ENCODE measurements at regions not wholly inside any gene's neighbourhood (a gene's known extent, or its start where the extent isn't known, plus 50 kb on each side); places are given as distances from the start of the nearest gene placed in this dataset.

GRCh38 chr1:239274242-239274830 is 112.0 kb upstream of the CHRM3 start:
- Histone ChIP-seq H3K9me3 (no peaks in the 10 kb centered on the region), H3K4me1 (no peaks in the 10 kb centered on the region), H3K4me3 (ENCODE audit: low read depth, low read length) (no peak overlapping the region), H3K27me3 (no peaks in the 10 kb centered on the region), H3K36me3 (no peaks in the 10 kb centered on the region)
- TF ChIP-seq CTCF (IDR thresholded peaks at IDR 0.05; ENCODE audit: low read depth, low read length): no peak
- DNase-seq: no peak

- H3K4me1 ChIP-seq: no peaks in the 10 kb centered on the region
- TF ChIP-seq CTCF (IDR thresholded peaks at IDR 0.05; ENCODE audit: low read depth, low read length): no peak
Measured at GRCh38 chr1:239270509-239270908, 115.9 kb upstream of the CHRM3 start.

GRCh38 chr1:239269706-239270105 is 116.7 kb upstream of the CHRM3 start:
- Histone ChIP-seq H3K27me3 (no peaks in the 10 kb centered on the region), H3K4me1 (no peaks in the 10 kb centered on the region), H3K4me3 (ENCODE audit: low read depth, low read length) (no peak overlapping the region), H3K36me3 (no peaks in the 10 kb centered on the region), H3K9me3 (no peaks in the 10 kb centered on the region)
- DNase-seq: no peak
- TF ChIP-seq CTCF (IDR thresholded peaks at IDR 0.05; ENCODE audit: low read depth, low read length): no peak

More at GRCh38 chr1:239270509-239270908, 115.9 kb upstream of the CHRM3 start:
- no peak overlapping the region for H3K4me3 ChIP-seq (ENCODE audit: low read depth, low read length)
- no peak for DNase-seq
- H3K27me3 ChIP-seq: no peaks in the 10 kb centered on the region
- no peaks in the 10 kb centered on the region for H3K36me3 ChIP-seq
- H3K9me3 ChIP-seq: no peaks in the 10 kb centered on the region

GRCh38 chr1:239268941-239269340 is 117.4 kb upstream of the CHRM3 start:
- H3K36me3 ChIP-seq: no peaks in the 10 kb centered on the region
- no peaks in the 10 kb centered on the region for H3K27me3 ChIP-seq
- no peak for TF ChIP-seq CTCF (IDR thresholded peaks at IDR 0.05; ENCODE audit: low read depth, low read length)
- no peak overlapping the region for H3K4me3 ChIP-seq (ENCODE audit: low read depth, low read length)
- H3K9me3 ChIP-seq: no peaks in the 10 kb centered on the region
- no peaks in the 10 kb centered on the region for H3K4me1 ChIP-seq
- no peak for DNase-seq

DNA sequence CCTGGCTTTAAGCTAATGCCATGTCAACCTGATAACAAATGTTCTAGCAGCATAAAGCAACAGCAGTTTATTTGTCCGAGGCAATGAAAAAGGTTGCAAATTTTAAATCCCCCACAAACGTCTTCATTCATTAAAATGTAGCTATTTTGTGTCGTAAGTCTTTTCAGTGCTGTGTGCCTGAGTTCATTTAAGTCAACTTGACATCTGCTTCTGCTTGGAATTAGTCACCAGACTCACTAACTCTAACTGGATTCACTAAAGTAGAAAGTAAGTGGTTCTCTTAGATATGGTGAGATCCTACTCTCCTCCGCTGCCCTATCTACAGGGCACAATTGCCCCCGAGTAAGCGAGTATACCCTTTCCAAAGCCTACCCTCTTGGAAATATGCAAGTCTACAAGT is 118.4 kb upstream of the CHRM3 start:
- DNase-seq: no peak
- no peaks in the 10 kb centered on the region for H3K27me3 ChIP-seq
- TF ChIP-seq CTCF (IDR thresholded peaks at IDR 0.05; ENCODE audit: low read depth, low read length): no peak
- H3K4me1 ChIP-seq: no peaks in the 10 kb centered on the region
- no peak overlapping the region for H3K4me3 ChIP-seq (ENCODE audit: low read depth, low read length)
- no peaks in the 10 kb centered on the region for H3K9me3 ChIP-seq
- no peaks in the 10 kb centered on the region for H3K36me3 ChIP-seq

- H3K36me3 ChIP-seq: no peaks in the 10 kb centered on the region
- no peaks in the 10 kb centered on the region for H3K9me3 ChIP-seq
- no peaks in the 10 kb centered on the region for H3K27me3 ChIP-seq
- H3K4me1 ChIP-seq: peaks cover 5% of the 10 kb centered on the region; the same call in 1 of the 2 replicates
- DNase-seq: no peak
- no peak for TF ChIP-seq CTCF (IDR thresholded peaks at IDR 0.05; ENCODE audit: low read depth, low read length)
- no peak overlapping the region for H3K4me3 ChIP-seq (ENCODE audit: low read depth, low read length)
Measured at GRCh38 chr1:239263801-239264200, 122.6 kb upstream of the CHRM3 start.

Data from BE2C (cell line).